ENCODE measurements at regions not wholly inside any gene's neighbourhood (a gene's known extent, or its start where the extent isn't known, plus 50 kb on each side); places are given as distances from the start of the nearest gene placed in this dataset.
"Not testable (repeated sequence)": the region's sequence is repeated elsewhere in the genome, so short reads cannot be mapped to it uniquely, and the experiment has no call there.

- no peak for DNase-seq (ENCODE audit: low read depth)
These were observed 101.5 kb upstream of the UBE2E1 start for GRCh38 chr3:23704298-23704697.

GRCh38 chr3:23706111-23706510, 99.6 kb upstream of the UBE2E1 start:
- no peak for DNase-seq (ENCODE audit: low read depth)

- DNase-seq (ENCODE audit: low read depth): no peak
These were observed 95.8 kb upstream of the UBE2E1 start for GRCh38 chr3:23709987-23710386.

GRCh38 chr3:23710555-23710954, 95.2 kb upstream of the UBE2E1 start:
- DNase-seq (ENCODE audit: low read depth): no peak

- no peak for DNase-seq (ENCODE audit: low read depth)
These were observed 93.8 kb upstream of the UBE2E1 start for GRCh38 chr3:23711916-23712494.

- peak; percentile 81 for DNase-seq (ENCODE audit: low read depth)
These were observed 92.8 kb upstream of the UBE2E1 start for GRCh38 chr3:23712656-23713559.

- DNase-seq (ENCODE audit: low read depth): no peak
These were observed 92.1 kb upstream of the UBE2E1 start for GRCh38 chr3:23713641-23714040.

GRCh38 chr3:23720059-23720458, 85.7 kb upstream of the UBE2E1 start:
- no peak for DNase-seq (ENCODE audit: low read depth)

GRCh38 chr3:23720885-23721284, 84.9 kb upstream of the UBE2E1 start:
- DNase-seq (ENCODE audit: low read depth): no peak

- DNase-seq (ENCODE audit: low read depth): no peak
These were observed 82.6 kb upstream of the UBE2E1 start for GRCh38 chr3:23723141-23723540.

GRCh38 chr3:23723930-23724329, 81.8 kb upstream of the UBE2E1 start:
- no peak for DNase-seq (ENCODE audit: low read depth)

- no peak for DNase-seq (ENCODE audit: low read depth)
These were observed 78.8 kb upstream of the UBE2E1 start for GRCh38 chr3:23726811-23727548.

GRCh38 chr3:23728601-23729117, 77.1 kb upstream of the UBE2E1 start:
- no peak for DNase-seq (ENCODE audit: low read depth)

- not testable (repeated sequence) for DNase-seq (ENCODE audit: low read depth)
These were observed 76.4 kb upstream of the UBE2E1 start for GRCh38 chr3:23729362-23729761.

GRCh38 chr3:23734481-23734880, 71.3 kb upstream of the UBE2E1 start:
- DNase-seq (ENCODE audit: low read depth): no peak

GRCh38 chr3:23735062-23735461, 70.7 kb upstream of the UBE2E1 start:
- no peak for DNase-seq (ENCODE audit: low read depth)

GRCh38 chr3:23735535-23736326, 70.0 kb upstream of the UBE2E1 start:
- no peak for DNase-seq (ENCODE audit: low read depth)

- peak; percentile 28 for DNase-seq (ENCODE audit: low read depth)
These were observed 66.8 kb upstream of the UBE2E1 start for GRCh38 chr3:23738944-23739343.

GRCh38 chr3:23739536-23739935, 66.2 kb upstream of the UBE2E1 start:
- peak; percentile 85 for DNase-seq (ENCODE audit: low read depth)

GRCh38 chr3:23740517-23740965, 65.2 kb upstream of the UBE2E1 start:
- peak; percentile 93 for DNase-seq (ENCODE audit: low read depth)

Measured in HT1080 (cell line).